Activated CD8-positive, alpha-beta memory T cell treated with anti-CD3 and anti-CD28 coated beads, Interleukin-2, amount 50 U/mL, for 24 hours (primary cell): ENCODE measurements at regions not wholly inside any gene's neighbourhood (a gene's known extent, or its start where the extent isn't known, plus 50 kb on each side); places are given as distances from the start of the nearest gene placed in this dataset.

Source experiments
- DNase-seq: peaks from one replicate; pipeline ENCODE4 v3.0.0-alpha.2; 2020; ENCODE audit errors: extremely low read depth

DNA sequence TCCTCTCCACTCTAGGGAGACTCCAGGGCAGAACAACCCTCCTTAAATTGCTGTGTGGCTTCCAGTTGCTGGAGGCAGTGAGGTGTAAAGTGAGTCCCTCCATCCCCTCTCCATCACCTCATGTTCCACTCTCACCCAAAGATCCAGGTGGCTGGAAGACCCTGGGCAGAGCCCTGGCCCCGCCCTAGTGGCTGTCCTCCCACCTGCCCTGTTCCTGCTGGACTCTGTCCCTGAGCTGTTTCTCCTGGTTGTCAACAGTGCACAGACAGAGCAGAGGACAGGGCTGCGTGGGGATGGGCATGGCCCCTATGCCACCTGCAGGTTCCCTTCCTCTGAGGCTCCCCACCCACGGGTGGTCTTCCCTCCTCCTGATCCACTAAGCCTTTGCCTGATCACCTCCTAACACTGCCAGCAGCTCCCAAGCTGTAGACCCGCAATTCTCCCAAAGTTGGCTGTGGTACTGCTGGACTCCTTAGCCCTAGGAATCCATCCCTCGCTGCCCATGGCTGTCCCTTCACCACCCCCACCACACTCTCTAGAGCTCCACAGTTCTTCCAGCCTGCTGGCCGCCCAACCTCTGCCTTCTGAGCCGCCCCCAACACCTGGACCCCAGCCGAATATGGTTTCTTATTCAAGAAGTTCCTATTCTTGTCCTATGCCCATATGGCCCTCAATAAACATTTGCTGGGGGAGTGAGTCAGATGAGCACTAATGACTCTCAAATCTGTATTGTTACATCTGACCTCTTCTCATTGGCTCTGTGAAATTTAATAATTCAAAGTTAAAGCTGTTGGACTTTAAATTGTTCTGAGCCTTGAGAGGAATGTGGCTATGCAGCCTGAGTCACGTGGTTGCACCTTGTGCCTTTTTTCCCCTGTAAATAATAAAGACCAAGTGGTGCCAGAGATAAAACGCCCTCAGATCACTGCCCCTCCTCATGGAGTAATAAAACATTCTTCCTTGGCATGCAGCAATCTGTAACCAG lies 260.0 kb upstream of the HS6ST1 start:
- DNase-seq = no peak

DNA sequence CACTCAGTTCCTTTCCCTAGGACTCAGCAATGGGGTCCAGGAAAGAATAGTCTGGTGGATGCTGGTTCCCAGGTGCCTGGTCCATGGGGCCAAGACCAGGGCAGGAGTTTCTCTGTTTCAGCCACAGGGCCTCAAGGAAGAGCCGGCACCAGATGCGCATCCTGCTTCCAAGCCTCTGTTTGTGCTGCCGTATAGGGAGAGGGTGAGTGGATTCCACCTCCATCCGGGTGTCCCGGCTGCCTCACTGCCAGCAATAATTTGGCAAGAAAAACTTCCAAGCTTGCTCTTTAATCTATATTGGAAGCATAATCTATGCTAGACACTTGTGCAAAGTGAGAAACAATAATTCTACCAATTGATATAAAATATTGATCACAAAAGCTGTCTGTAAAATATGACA lies 261.2 kb upstream of the HS6ST1 start:
- DNase-seq = no peak

DNA sequence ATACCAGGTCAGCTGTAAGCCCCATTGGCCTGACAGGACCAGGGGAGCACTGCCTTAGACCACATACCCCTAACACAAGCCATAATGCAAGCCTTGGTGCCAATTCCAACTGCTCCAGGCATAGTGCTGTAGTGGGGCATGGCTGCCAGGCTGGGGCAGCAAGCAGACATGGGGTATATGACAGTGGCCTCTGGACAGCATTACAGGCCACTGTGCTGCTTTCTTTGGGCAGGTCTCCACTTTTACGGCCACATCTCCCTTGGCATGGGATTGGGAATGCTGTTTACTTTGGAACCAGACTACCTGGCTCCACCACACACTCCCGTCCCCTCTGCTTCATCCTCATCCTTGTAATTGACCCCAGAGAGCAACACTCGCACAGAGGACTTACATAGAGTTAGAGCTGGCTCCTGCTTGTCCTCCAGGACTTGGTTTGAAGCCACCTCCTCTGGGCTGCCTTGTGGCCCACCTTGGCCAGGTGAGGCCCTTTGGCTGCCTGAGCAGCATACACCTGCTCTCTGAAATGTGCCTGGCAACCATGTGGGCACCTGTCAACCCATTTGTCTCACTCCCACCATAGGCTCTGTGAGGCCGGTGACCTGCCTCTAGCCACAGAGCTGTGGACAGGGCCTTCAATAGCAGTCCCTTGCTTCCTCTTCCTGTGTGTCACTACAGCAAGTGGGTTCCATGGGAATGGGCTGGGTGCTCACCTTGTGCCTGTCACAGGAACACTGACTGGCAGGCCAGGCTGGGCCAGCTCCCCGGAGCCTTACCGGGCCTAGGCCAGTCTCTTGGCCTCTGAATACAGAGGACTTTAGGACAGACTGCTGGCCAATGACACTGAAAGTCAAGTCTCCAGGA lies 262.6 kb upstream of the HS6ST1 start:
- no peak for DNase-seq

DNA sequence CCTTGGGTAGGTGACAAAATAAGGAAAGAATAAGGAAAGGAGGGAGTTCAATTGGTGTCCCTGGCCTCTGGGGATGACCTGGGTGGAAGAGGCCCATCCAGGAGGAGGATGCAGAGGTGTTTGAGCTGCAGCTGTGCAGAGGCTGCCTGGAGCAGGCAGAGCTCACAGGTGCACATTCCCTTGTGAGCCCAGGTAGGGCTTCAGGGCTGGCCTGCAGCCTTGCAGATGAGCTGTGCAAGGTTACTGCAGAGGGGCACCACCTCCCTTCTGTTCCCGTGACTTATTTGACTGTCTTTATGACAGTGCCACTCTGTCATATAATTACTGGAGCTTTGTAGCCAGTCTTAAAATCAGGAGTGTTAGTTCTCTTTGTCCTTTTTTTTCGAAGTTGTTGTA lies 263.2 kb upstream of the HS6ST1 start:
- no peak for DNase-seq

DNA sequence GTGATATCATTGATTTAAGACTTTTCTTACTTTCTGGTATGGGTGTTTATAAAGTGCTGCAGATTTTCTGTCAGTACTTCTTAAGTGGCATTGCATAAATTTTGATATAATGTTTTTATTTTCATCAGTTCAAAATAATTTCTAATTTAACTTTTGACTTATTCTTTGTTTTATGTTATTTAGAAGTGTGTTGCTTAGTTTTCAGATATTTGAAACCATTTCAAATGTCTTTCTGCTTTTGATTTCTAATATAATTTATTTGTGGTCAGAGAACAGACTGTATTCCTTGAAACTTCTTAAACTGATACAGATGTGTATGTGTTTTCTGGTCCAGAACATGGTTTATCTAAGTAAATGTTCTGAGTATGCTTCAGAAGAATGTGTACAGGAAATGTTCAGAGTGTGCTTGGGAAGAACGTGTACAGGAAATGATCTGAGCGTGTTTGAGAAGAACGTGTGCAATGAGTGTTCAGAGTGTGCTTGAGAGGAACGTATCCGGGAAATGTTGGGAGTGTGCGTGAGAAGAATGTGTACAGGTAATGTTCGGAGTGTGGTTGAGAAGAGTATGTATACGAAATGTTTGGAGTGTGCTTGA lies 265.7 kb upstream of the HS6ST1 start:
- no peak for DNase-seq

DNA sequence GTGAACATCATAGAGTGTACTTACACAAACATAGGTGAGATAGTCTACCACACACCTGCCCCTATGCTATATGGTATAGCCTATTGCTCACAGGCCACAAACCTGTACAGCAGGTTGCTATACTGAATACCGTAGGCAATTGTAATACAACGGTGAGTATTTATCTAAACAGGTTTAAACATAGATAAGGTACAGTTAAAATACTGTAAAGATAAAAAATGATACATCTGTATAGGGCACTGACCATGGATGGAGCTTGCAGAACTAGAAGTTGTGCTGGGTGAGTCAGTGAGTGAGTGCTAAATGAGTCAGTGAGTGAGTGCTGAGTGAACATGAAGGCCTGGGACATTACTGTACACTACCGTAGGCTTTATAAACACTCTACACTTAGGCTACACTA lies 267.0 kb upstream of the HS6ST1 start:
- DNase-seq = no peak

DNA sequence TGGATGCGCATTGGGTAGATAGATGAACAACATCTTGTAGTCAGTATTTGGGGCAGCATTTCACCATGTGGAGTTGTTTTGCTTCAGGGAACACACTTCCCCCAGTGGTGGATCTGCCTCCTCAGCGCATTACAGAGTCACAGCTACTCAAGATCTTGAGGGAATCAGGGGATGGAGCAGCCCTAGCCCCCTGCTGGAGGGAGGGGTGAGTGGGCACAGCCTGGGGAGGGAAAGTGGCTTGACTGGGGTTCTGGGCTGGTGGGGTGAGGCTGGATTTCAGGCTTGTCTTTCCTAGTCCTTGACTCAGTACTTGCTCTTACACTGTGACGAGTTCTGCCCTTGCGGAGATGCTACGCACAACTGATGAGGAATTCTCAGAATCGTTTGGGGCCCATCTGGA lies 271.0 kb upstream of the HS6ST1 start:
- DNase-seq = no peak

DNA sequence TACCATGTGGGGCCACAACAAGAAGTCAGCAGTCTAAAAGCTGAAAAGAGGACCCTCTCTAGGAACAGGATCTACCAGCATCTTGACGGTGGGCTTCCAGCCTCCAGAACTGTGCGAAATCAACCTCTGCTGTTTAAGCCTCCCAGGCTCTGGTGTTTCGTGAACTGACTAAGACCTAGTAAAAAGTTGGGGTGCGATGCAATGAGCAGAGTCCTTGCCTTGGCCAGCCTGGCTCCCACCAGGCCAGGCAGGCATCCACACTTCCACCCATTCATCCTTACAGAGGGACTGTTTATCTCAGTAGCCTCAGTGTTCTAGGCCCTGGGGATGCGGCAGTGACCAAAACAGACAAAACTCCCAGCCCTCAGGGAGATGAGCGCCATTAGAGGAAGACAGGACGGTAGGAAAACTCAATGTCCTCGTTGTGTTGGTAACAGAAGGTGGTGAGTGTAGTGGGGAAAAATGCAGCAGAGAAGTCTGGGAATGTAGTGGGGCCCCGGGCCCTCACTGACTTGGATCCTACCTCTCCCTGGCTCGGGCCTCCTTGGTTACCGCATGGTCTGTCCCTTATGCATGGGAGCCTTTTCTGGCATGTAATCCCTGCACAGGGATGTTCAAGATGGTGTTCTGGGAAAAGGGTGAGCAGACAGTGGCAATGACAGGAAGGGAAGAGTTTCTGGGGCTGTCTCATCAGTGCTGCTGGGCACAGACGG lies 271.8 kb upstream of the HS6ST1 start:
- DNase-seq = no peak

DNA sequence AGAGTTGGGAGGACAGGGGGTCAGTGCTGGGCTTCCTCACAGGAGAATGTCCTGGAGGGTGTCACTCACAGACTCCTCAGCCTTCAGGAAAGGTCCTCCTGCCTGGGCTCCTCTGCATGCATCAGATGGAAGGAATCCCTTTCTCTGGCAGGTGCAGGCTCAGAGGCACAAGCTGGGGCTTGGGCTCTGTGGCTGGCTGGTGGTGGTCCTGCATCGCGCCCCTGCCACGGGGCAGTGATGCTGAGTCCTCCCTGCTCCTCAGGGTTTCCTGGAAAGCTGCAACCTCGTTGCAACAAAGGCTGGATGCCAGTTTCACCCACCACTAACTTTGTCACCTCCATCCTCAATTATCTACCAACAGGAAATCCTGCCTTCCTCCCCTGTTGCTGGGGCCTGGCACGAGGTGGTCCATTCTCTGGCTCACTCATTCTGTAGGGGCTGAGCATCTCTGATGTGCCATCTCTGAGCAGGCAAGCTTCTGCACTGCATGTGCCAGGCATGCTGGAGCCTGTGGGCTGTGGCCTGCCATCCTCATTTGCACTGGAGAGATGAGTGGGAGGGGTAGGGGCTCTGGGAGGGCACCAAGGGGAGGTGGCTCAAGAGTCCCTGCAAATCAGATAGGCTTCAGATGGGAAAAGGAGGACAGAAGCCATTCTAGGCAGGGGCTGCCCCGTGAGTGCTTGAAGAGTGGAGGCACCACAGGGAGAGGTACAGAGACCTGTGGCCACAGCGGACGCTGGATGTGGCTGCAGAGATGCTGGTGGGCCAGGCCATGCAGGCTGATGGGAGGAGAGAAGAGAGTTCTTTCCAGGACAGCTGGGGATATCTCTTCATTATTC lies 272.6 kb upstream of the HS6ST1 start:
- no peak for DNase-seq

DNA sequence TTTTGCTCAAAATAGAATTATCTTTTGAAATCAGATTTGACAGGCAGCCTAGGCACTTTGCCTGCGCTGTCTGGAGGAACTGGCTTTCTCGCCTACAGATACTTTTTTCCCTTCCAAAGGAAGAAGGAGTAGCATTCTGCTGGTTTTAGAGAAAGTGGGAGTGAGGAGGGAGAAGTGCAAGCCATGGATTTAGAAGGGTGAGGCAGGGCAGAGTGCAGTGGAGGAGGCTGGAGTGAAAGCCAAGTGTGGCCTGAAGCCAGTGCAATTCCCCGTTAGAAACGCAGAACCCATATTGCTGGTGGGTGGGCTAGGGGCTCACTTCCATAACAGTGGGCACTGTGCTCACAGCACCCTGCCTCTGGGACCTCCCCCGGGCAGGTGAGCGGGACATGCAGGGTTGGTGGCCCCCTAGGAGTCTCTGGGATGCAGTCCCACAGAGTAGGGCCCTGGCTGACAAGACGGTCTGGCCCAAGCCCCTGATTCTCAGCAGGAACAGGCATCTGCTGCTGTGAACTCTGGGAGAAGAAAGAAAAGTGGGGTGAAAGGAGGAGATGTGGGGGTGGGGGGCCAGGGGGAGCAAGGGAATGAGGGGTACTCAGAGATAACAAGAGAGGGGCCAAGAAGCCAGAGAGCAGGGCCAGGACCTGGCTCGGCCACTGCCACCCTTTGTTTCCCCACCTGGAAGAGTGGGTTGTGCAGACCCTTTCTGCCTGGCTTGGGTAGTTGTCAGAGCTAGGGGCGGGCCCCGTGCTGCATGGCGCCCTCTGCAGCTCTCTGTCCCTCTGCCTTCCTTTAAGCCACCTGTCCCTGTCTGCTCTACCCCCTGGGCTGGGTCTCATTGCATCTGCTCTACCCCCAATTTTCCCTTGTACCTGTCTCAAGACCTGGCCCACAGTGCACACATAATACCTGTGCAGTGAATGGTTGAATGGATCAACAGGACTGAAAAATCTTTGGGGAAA lies 273.5 kb upstream of the HS6ST1 start:
- no peak for DNase-seq

DNA sequence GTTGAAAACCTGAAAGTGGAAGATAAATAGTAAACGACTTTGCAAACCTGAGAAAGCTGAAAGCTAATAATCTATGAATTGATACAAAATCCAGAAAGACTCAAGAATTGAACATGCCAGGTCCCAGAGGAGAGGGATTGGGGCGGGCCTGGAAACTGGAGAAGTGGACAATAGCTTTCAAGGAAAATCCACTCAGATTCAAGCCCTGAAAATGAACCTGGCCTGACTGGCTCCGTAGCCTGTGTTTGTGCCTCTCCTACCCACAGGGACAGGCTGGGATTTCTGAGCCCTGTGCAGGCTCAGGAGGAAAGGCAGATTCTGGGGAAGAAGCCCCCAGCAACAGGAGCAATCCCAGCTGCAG lies 274.8 kb upstream of the HS6ST1 start:
- no peak for DNase-seq

DNA sequence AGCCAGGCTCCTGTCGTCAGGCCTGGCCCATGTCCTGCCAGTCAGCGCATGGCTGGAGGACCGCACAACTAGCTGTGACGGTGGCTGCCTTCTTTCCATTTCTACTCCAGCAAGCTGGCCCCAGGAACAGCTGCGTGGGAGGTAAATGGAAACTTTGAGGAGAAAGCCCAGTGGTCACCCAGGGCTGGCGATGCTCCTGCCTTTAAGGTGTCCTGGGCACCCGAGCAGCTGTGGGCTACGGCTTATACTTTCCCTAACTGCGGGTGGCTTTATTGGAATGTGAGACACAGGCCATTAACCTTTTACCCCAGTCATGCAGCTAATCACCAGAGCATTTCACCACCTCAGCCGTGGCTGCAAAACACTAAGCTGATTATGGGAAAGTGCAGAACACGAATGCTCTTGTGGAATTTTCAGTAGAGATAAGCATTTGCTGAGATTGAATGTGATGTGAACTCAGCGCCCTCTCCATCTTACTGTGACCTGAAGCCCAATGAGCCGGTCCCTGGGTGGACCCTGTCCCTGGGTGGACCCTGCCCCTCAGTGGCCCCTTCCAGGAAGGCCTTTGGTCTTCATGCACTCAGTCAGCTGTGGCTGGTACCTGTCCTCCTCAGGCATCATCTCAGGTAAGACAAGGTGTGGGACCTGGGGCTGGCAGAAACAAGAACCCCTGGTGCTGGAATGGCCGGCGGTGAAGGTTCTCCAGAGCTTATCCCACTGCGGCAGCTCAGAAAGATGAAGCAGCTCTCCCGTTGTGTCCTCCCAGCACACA lies 275.4 kb upstream of the HS6ST1 start:
- DNase-seq = no peak

DNA sequence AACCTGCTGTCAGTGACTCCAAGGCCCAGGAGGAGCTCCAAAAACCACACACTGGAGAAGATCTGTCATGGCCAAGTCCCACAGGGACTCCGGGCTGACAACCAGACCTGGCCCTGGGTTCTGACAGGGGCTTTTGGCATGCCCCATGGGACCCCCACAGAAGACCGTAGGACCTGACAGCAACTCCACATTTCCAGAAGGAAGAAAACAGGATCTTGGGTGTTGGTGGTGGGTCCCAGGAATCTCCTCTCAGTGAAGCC lies 275.9 kb upstream of the HS6ST1 start:
- DNase-seq = no peak

DNA sequence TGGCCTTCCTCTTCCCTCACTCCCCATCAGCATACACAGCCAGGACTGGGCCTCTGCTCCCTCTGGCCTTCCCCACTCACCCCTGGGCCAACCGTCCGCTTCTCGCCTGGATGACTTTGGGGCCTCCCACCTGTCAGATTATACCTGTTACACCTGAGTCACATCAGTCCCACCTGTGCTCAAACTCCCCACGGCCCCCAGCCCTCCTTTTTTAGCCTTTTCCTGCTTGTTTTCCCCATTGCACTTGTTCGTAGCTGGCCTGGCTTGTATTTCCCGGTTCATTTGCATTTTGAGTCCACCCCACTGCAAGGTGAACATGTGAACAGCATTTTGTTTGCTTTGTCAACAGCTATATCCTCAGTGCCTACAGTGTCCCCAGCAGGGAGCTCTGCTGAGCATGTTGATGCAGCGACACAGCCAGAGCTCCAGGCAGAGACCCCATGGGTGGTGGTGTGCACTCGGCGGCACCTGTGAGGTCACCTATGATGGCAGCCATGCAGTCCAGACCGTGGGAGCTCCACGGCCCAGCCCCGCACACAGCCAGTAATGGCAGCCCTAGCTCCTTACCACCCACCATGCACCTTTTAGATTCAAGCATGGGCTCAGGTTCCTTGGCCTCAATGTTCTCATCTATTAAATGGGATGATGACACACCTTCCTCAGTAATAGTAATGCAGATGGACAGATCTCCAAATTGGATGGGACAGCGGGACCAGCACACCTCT lies 276.4 kb upstream of the HS6ST1 start:
- no peak for DNase-seq

DNA sequence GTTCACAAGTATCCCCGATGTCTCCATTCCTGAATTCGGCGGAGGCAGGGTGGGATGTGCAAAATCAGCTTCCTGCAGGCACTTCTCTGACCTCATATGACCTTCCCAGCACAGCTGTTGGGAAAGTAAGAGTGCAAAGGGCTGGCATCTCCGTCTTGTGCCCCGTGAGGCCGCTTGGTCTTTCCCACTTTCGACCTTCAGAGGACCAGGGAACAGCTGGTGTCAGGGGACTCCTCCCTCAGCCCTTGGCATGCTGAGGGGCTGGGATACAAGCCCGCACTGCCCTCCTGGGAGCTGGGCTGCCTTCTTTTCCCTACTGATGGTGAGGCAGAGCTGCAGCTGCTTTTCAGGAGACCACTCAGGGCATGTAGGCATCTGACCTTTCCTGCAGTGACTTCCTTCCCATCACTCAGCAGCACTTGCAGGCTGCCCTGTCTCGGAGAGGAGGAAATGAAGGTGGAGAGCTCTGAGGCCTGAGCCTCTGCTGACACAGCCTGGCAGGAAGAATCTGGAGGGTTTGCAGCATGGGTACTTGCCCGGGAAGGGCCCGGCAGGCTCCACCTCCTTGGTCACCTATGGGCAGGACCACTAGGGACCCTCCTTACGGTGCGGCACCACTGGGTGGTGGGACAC lies 277.2 kb upstream of the HS6ST1 start:
- DNase-seq = no peak

DNA sequence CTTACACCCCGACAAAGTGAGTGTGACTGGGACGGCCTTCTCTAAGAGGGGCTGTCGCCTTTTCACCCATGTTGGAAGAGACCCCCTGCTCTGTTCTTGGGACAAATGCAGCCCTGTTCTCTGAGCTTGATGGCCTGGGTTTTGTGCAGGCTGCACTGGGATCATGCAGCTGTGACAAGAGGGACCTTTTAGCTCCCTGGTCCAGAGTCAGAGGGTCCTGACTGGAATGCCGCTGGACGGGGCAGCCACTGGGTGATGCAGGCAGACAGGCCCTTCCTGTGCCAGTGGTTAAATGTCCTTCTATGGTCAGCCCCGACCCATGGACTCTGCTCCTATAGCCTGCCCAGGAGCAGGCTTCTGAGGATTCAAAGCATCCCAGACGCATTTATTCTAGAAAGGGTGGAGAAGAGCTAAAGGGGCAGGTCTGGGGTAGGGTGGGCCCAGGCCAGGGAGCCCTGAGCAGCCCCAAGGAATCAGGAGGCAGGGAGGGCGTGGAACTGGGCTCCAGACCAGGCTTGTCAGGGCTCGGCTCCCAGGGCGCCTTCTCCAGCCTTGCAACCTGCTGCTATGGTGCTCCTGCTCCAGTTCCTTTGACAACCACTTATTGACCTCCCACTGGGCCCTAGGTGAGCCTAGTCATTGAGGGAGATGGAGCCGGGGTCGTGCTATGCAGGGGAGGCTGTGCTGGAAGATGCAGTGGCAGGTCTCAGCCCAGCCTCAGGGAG lies 277.9 kb upstream of the HS6ST1 start:
- DNase-seq = no peak

DNA sequence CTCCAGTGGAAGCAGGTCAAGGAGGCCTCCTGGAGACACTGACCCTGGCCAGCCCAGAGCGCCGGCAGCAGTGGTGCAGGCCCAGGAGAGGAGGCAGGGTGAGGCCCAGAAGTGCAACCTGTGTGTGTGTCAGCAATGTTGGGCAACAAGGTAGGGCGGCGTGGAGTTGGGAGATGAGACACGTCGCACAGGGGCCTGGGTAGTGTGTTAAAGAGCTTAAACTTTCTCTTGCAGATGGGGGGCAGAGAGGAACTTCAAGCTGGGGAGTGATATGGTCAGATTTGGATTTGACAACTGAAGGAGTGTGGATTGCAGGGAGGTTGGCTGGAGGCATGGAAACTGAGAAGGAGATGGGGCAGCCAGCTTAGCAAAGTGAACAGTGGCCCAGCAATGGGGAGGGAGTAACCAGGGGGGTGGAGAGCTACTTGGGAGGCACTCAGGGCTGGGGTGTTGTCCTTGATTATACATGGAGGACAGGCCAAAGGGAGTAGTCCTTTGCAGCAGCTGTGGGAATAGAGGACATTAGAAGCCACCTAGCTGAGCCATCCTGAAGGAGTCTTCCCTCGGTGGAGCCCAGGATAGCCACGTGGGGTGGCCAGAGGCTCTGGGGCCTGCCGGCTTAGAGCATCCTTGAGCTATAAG lies 278.6 kb upstream of the HS6ST1 start:
- DNase-seq = no peak
